Subcutaneous abdominal adipose tissue (tissue), 5 donors: ENCODE measurements at regions not wholly inside any gene's neighbourhood (a gene's known extent, or its start where the extent isn't known, plus 50 kb on each side); places are given as distances from the start of the nearest gene placed in this dataset.

Experiments used
- H3K27ac ChIP-seq: one replicate; pipeline ENCODE4 v1.7.0; 2013; ENCODE audit warnings: low read depth, mild to moderate bottlenecking, inconsistent platforms, low read length, moderate library complexity
- H3K27me3 ChIP-seq, 5 donors: one replicate each; pipeline ENCODE4 v1.7.0; 2013; ENCODE audit warnings: low read length in 5 of 5, inconsistent platforms in 1 of 5; ENCODE audit not compliant: control insufficient read depth in 5 of 5, insufficient read depth in 4 of 5
- H3K36me3 ChIP-seq, 5 donors: one replicate each; pipeline ENCODE4 v1.7.0; 2013; ENCODE audit warnings: low read length in 5 of 5; ENCODE audit not compliant: control insufficient read depth in 5 of 5, insufficient read depth in 5 of 5
- H3K4me1 ChIP-seq, 5 donors: one replicate each; pipeline ENCODE4 v1.7.0; 2013; ENCODE audit warnings: low read length in 5 of 5, mild to moderate bottlenecking in 3 of 5, moderate library complexity in 1 of 5; ENCODE audit not compliant: control insufficient read depth in 5 of 5, insufficient read depth in 5 of 5
- H3K4me3 ChIP-seq, 5 donors: one replicate each; pipeline ENCODE4 v1.7.0; 2013; ENCODE audit warnings: low read length in 5 of 5, low read depth in 1 of 5
- H3K9ac ChIP-seq, 5 donors: one replicate each; pipeline ENCODE4 v1.7.0; 2013; ENCODE audit warnings: low read length in 5 of 5, mild to moderate bottlenecking in 4 of 5, moderate library complexity in 3 of 5
- H3K9me3 ChIP-seq, 5 donors: one replicate each; pipeline ENCODE4 v1.7.0; 2013; ENCODE audit warnings: low read length in 5 of 5; ENCODE audit not compliant: control insufficient read depth in 5 of 5
- donor health status: healthy.
- donor health status: healthy.
- donor health status: healthy.
- donor health status: healthy.
- donor health status: healthy.

- peaks cover 11 to 31% (median 20%) of the 10 kb centered on the region in 5 donors for H3K27me3 ChIP-seq
Measured at GRCh38 chr17:5821803-5822202, 237.5 kb upstream of the NLRP1 start.

DNA sequence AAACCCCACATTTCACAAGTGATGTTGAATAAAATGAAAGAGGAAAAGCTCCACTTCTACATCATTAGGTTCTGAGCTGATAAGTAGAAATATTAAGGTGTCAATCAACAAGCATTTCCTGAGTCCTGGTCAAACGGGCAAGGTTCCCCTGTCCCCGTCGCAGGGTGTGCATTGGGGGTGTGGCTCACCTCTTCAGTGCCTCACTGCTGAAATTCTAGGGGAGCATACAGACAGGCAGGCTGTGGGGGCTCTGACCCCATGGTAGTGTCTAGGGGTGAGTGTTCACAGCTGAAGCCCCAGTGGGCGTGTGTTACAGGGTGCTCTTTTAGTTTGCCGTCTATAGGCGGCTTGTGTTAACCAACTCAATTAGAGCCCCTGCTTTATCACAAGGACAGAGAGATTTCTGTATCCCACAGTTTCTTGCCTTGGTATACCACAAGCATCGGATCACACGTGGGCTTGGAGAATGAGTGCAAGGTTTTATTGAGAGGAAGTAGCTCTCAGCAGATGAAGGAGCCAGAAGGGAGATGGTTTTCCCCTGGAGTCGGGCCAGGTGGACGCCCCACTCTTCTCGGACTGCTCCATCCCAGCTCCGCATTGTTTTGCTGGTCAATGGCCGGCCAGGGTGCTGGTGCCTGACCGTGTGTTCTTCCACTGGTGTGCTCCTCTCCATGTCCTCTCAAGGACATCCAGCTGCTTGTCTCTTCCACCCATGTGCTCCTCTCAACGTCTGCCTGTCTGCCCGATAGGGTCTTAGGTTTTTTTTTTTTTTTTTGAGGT is 238.2 kb upstream of the NLRP1 start:
- H3K4me3 ChIP-seq, result no peak overlapping the region
- peaks cover 0 to 6% (median 3%) of the 10 kb centered on the region in 5 donors for H3K9me3 ChIP-seq
- H3K27me3 ChIP-seq, result peaks cover 10 to 24% (median 18%) of the 10 kb centered on the region in 5 donors
- H3K9ac ChIP-seq, result no peak overlapping the region
- no peak overlapping the region for H3K27ac ChIP-seq
- H3K4me1 ChIP-seq, result peaks cover 0 to 5% (median 0%) of the 10 kb centered on the region in 5 donors
- H3K36me3 ChIP-seq, result no peaks in the 10 kb centered on the region

More at GRCh38 chr17:5821803-5822202, 237.5 kb upstream of the NLRP1 start:
- H3K36me3 ChIP-seq, result no peaks in the 10 kb centered on the region
- H3K4me1 ChIP-seq, result peaks cover 0 to 5% (median 0%) of the 10 kb centered on the region in 5 donors
- no peak overlapping the region for H3K27ac ChIP-seq
- H3K9me3 ChIP-seq, result no peaks in the 10 kb centered on the region
- H3K9ac ChIP-seq, result no peak overlapping the region
- no peak overlapping the region for H3K4me3 ChIP-seq

- Histone ChIP-seq H3K4me1 (peaks cover 0 to 5% (median 0%) of the 10 kb centered on the region in 5 donors), H3K27ac (no peak overlapping the region), H3K36me3 (no peaks in the 10 kb centered on the region), H3K9me3 (peaks cover 0 to 9% (median 3%) of the 10 kb centered on the region in 5 donors), H3K4me3 (no peak overlapping the region), H3K9ac (no peak overlapping the region), H3K27me3 (peaks cover 7 to 17% (median 12%) of the 10 kb centered on the region in 5 donors)
Measured at GRCh38 chr17:5823219-5823618, 238.9 kb upstream of the NLRP1 start.

- Histone ChIP-seq H3K27ac (no peak overlapping the region), H3K4me3 (no peak overlapping the region), H3K9ac (no peak overlapping the region), H3K27me3 (peaks cover 2 to 15% (median 6%) of the 10 kb centered on the region in 5 donors), H3K4me1 (peaks cover 0 to 5% (median 0%) of the 10 kb centered on the region in 5 donors), H3K9me3 (peaks cover 0 to 9% (median 3%) of the 10 kb centered on the region in 5 donors), H3K36me3 (no peaks in the 10 kb centered on the region)
Measured at GRCh38 chr17:5825717-5826330, 241.5 kb upstream of the NLRP1 start.

DNA sequence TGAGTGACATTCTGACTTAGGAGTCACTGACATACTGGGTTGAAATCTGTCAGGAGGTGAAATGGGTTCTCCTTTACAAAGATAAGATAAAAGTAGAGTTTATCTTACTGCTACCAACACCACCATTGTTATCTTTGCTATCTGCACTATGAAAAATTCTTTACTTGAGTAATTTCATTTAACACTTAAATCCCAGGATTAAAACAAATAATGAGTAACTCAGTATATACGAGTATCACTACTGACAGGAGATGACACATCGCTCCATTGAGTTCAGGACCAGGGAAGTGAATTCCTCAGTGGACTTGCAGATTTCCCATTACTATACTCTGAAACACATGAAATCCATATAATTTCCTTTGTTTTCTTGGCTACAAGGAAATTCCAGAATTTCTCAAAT is 242.1 kb upstream of the NLRP1 start:
- no peaks in the 10 kb centered on the region for H3K36me3 ChIP-seq
- no peak overlapping the region for H3K27ac ChIP-seq
- H3K9ac ChIP-seq, result no peak overlapping the region
- H3K4me3 ChIP-seq, result no peak overlapping the region
- H3K4me1 ChIP-seq, result peaks cover 0 to 3% (median 0%) of the 10 kb centered on the region in 5 donors
- H3K27me3 ChIP-seq, result peaks cover 0 to 15% (median 6%) of the 10 kb centered on the region in 5 donors
- peaks cover 0 to 9% (median 3%) of the 10 kb centered on the region in 5 donors for H3K9me3 ChIP-seq

DNA sequence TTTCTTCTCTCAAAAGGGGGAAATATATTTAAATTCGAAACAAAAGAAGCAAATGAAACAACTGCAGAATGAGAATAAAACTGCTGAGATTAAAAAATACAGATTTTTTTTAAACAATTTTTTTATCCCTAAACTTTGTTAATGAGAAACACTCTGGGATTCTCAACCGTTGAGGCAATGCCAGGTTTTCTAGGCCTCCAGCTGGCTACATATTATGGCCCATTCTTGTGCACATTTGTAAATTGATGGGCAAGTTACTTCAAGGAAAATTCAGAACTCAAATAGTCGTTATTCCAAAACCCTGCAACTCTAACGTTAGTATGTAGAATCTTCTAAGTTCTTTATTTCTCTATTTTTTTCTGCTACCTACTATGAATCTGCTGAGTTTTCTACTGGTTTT is 239.3 kb upstream of the WSCD1 start:
- Histone ChIP-seq H3K27me3 (peaks cover under 1 to 3% (median 1%) of the 10 kb centered on the region in 5 donors), H3K4me1 (no peaks in the 10 kb centered on the region), H3K4me3 (no peak overlapping the region), H3K9me3 (peaks cover 0 to 9% (median 3%) of the 10 kb centered on the region in 5 donors), H3K36me3 (no peaks in the 10 kb centered on the region), H3K9ac (no peak overlapping the region), H3K27ac (no peak overlapping the region)

DNA sequence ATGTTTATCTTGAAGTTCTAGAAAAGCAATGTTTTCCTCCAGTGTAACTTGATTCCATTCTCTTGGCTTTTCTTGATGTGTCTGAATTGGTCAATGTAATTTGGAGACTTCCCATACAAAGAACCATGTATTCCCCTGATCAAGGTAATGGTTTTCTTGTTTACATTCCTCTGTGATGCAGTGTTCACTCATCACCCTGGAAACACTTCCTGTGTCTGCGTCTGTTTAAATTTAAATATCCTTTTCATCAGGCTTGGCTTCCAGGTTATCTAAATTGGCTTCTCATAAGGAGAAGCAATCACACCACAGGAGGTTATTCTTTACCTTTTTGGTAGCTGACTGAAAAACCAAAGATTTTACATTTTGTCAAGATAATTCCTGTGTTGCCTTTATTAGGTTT is 237.3 kb upstream of the WSCD1 start:
- Histone ChIP-seq H3K27me3 (peaks cover 0 to 5% (median 0%) of the 10 kb centered on the region in 5 donors), H3K9me3 (peaks cover 0 to 3% (median 0%) of the 10 kb centered on the region in 5 donors), H3K4me1 (no peaks in the 10 kb centered on the region), H3K9ac (no peak overlapping the region), H3K4me3 (no peak overlapping the region), H3K27ac (no peak overlapping the region), H3K36me3 (no peaks in the 10 kb centered on the region)

GRCh38 chr17:5837055-5837491 is 233.1 kb upstream of the WSCD1 start:
- Histone ChIP-seq H3K9me3 (no peaks in the 10 kb centered on the region), H3K27ac (no peak overlapping the region), H3K4me3 (no peak overlapping the region), H3K4me1 (no peaks in the 10 kb centered on the region), H3K27me3 (peaks cover 0 to 7% (median 0%) of the 10 kb centered on the region in 5 donors), H3K36me3 (no peaks in the 10 kb centered on the region), H3K9ac (no peak overlapping the region)

DNA sequence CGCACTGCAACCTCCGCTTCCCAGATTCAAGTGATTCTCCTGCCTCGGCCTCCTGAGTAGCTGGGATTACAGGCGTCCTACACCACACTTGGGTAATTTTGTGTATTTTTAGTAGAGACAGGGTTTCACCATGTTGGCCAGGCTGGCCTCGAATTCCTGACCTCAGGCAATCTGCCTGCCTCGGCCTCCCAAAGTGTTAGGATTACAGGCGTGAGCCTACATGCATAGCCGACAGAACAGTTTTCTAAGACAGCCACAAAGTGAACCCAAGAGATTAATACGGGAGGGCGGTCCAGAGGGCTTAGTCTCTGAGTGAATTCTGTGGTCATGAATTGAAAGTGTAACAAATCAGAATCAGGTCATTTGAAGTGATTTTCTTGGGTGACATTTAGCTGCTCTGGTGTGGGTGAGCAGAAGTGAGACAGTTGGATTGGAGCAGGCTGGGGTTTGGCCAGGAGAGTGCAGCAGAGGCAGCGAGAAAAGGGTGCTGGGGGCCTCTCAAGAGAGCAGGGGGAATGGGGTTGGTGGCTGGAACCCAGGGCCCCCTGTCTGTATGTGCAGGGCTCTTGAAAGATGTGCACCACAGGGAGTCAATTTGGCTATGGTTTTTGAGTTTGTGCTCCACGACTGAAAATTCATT is 231.4 kb upstream of the WSCD1 start:
- Histone ChIP-seq H3K27ac (no peak overlapping the region), H3K4me3 (no peak overlapping the region), H3K4me1 (no peaks in the 10 kb centered on the region), H3K9me3 (no peaks in the 10 kb centered on the region), H3K9ac (no peak overlapping the region), H3K36me3 (no peaks in the 10 kb centered on the region), H3K27me3 (peaks cover 0 to 7% (median 0%) of the 10 kb centered on the region in 5 donors)
